HL-60 (cell line): ENCODE measurements at regions not wholly inside any gene's neighbourhood (a gene's known extent, or its start where the extent isn't known, plus 50 kb on each side); places are given as distances from the start of the nearest gene placed in this dataset.
A peak's percentile ranks its signal among the peaks of the same experiment; 100 is the strongest.

Experiments
- DNase-seq, 2 experiments: peaks; one replicate each; pipeline ENCODE4 v3.0.0-alpha.2; 2010 to 2020; ENCODE audit warnings: low read depth in 1 of 2, low spot score in 1 of 2
- H3K27ac ChIP-seq: fragments of 250-450 bp; sonication (Bioruptor Pico); replicated peaks from 2 replicates; pipeline ENCODE4 v1.5.1; 2020; ENCODE audit warnings: mild to moderate bottlenecking, moderate library complexity
- H3K27me3 ChIP-seq: fragments of 250-450 bp; sonication (Bioruptor Pico); 2 replicates; pipeline ENCODE4 v1.5.1; 2021; ENCODE audit warnings: mild to moderate bottlenecking, moderate library complexity; ENCODE audit not compliant: insufficient read depth, poor library complexity, severe bottlenecking
- H3K4me3 ChIP-seq: replicated peaks from 2 replicates; pipeline ENCODE4 v1.5.1; 2011; ENCODE audit warnings: mild to moderate bottlenecking, control low read depth, low read length; ENCODE audit not compliant: insufficient read depth
- GABPA ChIP-seq: IDR thresholded peaks from 2 replicates; pipeline ENCODE4 v1.6.1; 2012; ENCODE audit warnings: low read depth
- POLR2AphosphoS5 ChIP-seq: IDR thresholded peaks from 2 replicates; pipeline ENCODE4 v1.6.1; 2012; ENCODE audit warnings: low read depth
- SPI1 ChIP-seq: IDR thresholded peaks from 2 replicates; pipeline ENCODE4 v1.6.1; 2012; ENCODE audit warnings: low read depth, mild to moderate bottlenecking, borderline replicate concordance
- TF ChIP-seq, protein P1 (sequence below): IDR thresholded peaks from one replicate; pipeline ENCODE4 v1.5.1; 2011; ENCODE audit warnings: low read length, control low read depth, inconsistent platforms; ENCODE audit not compliant: insufficient read depth
- TF ChIP-seq, protein P2 (sequence below): IDR thresholded peaks from 2 replicates; pipeline ENCODE4 v1.6.1; 2012; ENCODE audit warnings: low read depth; ENCODE audit not compliant: insufficient replicate concordance

DNA sequence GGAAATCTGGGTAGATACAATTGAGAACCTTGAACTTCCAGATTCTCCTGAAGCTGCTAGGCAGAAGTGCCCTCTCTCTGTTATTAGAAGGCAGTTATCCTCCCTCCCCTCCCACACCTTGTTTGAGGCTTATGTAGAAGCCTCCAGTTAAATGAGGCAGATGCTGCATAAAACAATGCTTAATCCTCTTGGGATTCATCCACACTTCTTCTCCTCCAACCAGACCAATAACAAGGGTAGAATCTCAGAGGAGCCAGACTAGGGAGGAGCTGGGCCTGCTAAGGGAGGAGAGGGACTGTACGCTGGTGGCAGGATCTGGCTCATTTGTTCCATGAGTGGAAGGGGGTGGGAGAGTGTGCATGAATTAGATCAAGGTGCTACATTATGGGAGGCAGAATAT is 88.3 kb upstream of the PRR23C start:
- Histone ChIP-seq H3K27me3 (no peaks in the 10 kb centered on the region), H3K4me3 (no peak overlapping the region), H3K27ac (no peak overlapping the region)
- TF ChIP-seq SPI1: no peak
- TF ChIP-seq POLR2AphosphoS5: no peak
- TF ChIP-seq GABPA: no peak
- TF ChIP-seq, protein P1, sequence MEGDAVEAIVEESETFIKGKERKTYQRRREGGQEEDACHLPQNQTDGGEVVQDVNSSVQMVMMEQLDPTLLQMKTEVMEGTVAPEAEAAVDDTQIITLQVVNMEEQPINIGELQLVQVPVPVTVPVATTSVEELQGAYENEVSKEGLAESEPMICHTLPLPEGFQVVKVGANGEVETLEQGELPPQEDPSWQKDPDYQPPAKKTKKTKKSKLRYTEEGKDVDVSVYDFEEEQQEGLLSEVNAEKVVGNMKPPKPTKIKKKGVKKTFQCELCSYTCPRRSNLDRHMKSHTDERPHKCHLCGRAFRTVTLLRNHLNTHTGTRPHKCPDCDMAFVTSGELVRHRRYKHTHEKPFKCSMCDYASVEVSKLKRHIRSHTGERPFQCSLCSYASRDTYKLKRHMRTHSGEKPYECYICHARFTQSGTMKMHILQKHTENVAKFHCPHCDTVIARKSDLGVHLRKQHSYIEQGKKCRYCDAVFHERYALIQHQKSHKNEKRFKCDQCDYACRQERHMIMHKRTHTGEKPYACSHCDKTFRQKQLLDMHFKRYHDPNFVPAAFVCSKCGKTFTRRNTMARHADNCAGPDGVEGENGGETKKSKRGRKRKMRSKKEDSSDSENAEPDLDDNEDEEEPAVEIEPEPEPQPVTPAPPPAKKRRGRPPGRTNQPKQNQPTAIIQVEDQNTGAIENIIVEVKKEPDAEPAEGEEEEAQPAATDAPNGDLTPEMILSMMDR: no peak
- TF ChIP-seq, protein P2, sequence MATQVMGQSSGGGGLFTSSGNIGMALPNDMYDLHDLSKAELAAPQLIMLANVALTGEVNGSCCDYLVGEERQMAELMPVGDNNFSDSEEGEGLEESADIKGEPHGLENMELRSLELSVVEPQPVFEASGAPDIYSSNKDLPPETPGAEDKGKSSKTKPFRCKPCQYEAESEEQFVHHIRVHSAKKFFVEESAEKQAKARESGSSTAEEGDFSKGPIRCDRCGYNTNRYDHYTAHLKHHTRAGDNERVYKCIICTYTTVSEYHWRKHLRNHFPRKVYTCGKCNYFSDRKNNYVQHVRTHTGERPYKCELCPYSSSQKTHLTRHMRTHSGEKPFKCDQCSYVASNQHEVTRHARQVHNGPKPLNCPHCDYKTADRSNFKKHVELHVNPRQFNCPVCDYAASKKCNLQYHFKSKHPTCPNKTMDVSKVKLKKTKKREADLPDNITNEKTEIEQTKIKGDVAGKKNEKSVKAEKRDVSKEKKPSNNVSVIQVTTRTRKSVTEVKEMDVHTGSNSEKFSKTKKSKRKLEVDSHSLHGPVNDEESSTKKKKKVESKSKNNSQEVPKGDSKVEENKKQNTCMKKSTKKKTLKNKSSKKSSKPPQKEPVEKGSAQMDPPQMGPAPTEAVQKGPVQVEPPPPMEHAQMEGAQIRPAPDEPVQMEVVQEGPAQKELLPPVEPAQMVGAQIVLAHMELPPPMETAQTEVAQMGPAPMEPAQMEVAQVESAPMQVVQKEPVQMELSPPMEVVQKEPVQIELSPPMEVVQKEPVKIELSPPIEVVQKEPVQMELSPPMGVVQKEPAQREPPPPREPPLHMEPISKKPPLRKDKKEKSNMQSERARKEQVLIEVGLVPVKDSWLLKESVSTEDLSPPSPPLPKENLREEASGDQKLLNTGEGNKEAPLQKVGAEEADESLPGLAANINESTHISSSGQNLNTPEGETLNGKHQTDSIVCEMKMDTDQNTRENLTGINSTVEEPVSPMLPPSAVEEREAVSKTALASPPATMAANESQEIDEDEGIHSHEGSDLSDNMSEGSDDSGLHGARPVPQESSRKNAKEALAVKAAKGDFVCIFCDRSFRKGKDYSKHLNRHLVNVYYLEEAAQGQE: no peak
- no peak for DNase-seq

DNA sequence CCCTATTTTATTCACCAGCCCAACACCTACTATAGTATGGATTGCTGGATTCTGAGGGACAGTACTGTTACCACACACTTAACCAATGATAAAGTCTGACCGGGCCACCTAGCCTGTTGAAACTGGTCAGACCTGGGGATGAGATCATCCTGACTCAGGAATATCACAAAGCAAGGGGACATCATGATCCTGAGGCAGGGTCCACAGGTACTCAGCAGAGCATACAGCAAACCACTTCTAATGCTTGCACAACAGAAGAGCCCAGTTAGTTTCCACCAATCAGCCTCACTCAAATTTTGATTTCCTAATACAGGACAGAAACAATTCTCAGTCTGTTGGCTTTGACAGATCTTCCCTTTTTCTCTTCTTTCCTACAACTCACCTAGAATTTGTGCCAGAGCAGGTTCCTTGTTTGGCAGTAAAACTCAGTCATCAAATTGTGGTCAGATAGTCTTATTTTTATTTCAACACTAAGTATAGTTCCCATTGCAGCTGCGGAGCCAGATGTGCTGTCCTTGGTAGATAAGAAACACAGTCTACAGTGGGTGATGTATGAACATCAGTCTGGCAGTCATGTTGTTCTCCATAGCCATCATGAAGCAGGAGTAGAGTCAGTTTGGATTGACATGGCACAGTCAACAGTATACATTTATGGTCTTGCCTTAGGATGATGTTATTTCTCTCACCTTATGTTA is 90.1 kb upstream of the PRR23C start:
- Histone ChIP-seq H3K27ac (no peak overlapping the region; the same call in 1 of the 2 replicates), H3K4me3 (no peak overlapping the region), H3K27me3 (no peaks in the 10 kb centered on the region)
- TF ChIP-seq, protein P2: peak; percentile 88
- no peak for TF ChIP-seq GABPA
- peak in 1 of 2 experiments; percentile 56 for DNase-seq

DNA sequence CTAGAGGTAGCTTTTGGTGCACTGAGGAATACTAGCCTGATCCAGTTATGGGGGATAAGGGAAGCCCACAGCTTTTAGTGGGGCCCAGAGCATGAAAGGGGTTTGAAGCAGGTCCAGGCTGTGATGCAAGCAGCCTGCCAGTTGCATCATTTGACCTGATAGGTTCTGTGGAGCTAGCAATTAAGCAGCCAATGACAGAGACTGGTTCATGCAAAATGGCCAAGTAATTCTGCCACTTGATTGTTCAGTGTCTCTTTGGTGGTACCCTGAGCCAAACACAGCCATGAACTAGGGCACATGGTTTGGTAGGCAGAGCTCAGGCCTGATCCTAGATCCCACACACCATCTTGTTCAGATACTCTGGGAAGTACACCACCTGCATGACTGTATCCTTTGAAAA is 91.0 kb upstream of the PRR23C start:
- TF ChIP-seq SPI1 (no peak), POLR2AphosphoS5 (no peak), GABPA (no peak)
- TF ChIP-seq, protein P2: no peak
- TF ChIP-seq, protein P1: no peak
- Histone ChIP-seq H3K27me3 (no peaks in the 10 kb centered on the region), H3K27ac (no peak overlapping the region), H3K4me3 (no peak overlapping the region)
- DNase-seq: no peak
